RWPE2 (cell line): ENCODE measurements at regions not wholly inside any gene's neighbourhood (a gene's known extent, or its start where the extent isn't known, plus 50 kb on each side); places are given as distances from the start of the nearest gene placed in this dataset.

Source experiments
- ATAC-seq: fragments of 200-7000 bp; cut with Tn5 transposase; 3 replicates; pipeline ENCODE4 v1.9.1; 2021; ENCODE audit warnings: low read depth
- DNase-seq: peaks from one replicate; pipeline ENCODE4 v3.0.0-alpha.2; 2020; ENCODE audit warnings: low spot score
- H3K27ac ChIP-seq: fragments of 450-650 bp; 2 replicates; pipeline ENCODE4 v1.5.1; 2017; ENCODE audit warnings: mild to moderate bottlenecking; ENCODE audit not compliant: poor library complexity, severe bottlenecking
- H3K27me3 ChIP-seq: fragments of 250-450 bp; sonication (Bioruptor Pico); 2 replicates; pipeline ENCODE4 v1.5.1; 2021; ENCODE audit warnings: mild to moderate bottlenecking, moderate library complexity; ENCODE audit not compliant: insufficient read depth, poor library complexity, severe bottlenecking
- H3K36me3 ChIP-seq: fragments of 250-450 bp; sonication (Bioruptor Pico); 2 replicates; pipeline ENCODE4 v1.5.1; 2020; ENCODE audit warnings: low read depth, mild to moderate bottlenecking, moderate library complexity
- H3K4me1 ChIP-seq: fragments of 250-450 bp; sonication (Bioruptor Pico); 2 replicates; pipeline ENCODE4 v1.5.1; 2021; ENCODE audit warnings: mild to moderate bottlenecking, moderate library complexity; ENCODE audit not compliant: insufficient read depth, poor library complexity, severe bottlenecking
- H3K4me3 ChIP-seq: fragments of 250-450 bp; sonication (Bioruptor Pico); 2 replicates; pipeline ENCODE4 v1.5.1; 2021; ENCODE audit warnings: mild to moderate bottlenecking, moderate library complexity; ENCODE audit not compliant: severe bottlenecking
- H3K9me3 ChIP-seq: fragments of 250-450 bp; sonication (Bioruptor Pico); 2 replicates; pipeline ENCODE4 v1.5.1; 2021; ENCODE audit warnings: mild to moderate bottlenecking, moderate library complexity; ENCODE audit not compliant: severe bottlenecking
- CTCF ChIP-seq: fragments of 450-650 bp; IDR thresholded peaks from one replicate; pipeline ENCODE4 v1.5.1; 2017; ENCODE audit warnings: mild to moderate bottlenecking, moderate library complexity; ENCODE audit not compliant: poor library complexity, severe bottlenecking

GRCh38 chr18:27719680-27720079, 457.2 kb downstream of the CDH2 start:
- no peak for TF ChIP-seq CTCF
- DNase-seq (no peak), ATAC-seq (no peak)
- Histone ChIP-seq H3K27me3 (no peaks in the 10 kb centered on the region), H3K4me1 (no peaks in the 10 kb centered on the region), H3K36me3 (no peaks in the 10 kb centered on the region), H3K9me3 (no peaks in the 10 kb centered on the region), H3K27ac (no peak overlapping the region), H3K4me3 (no peak overlapping the region)

- ATAC-seq (no peak), DNase-seq (no peak)
- H3K36me3 ChIP-seq, result no peaks in the 10 kb centered on the region
- no peak for TF ChIP-seq CTCF
- H3K4me1 ChIP-seq, result no peaks in the 10 kb centered on the region
- H3K4me3 ChIP-seq, result no peak overlapping the region
- H3K27me3 ChIP-seq, result no peaks in the 10 kb centered on the region
- no peak overlapping the region for H3K27ac ChIP-seq
- H3K9me3 ChIP-seq, result no peaks in the 10 kb centered on the region
Observed at GRCh38 chr18:27717816-27718215, 459.1 kb downstream of the CDH2 start.

GRCh38 chr18:27717250-27717649, 459.7 kb downstream of the CDH2 start:
- Histone ChIP-seq H3K9me3 (no peaks in the 10 kb centered on the region), H3K27ac (no peak overlapping the region), H3K27me3 (no peaks in the 10 kb centered on the region), H3K36me3 (no peaks in the 10 kb centered on the region), H3K4me1 (no peaks in the 10 kb centered on the region), H3K4me3 (no peak overlapping the region)
- ATAC-seq, result no peak
- TF ChIP-seq CTCF, result no peak
- DNase-seq, result no peak

GRCh38 chr18:27715751-27716150, 461.2 kb downstream of the CDH2 start:
- no peak overlapping the region for H3K4me3 ChIP-seq
- no peak overlapping the region for H3K27ac ChIP-seq
- TF ChIP-seq CTCF, result no peak
- no peaks in the 10 kb centered on the region for H3K9me3 ChIP-seq
- ATAC-seq (no peak), DNase-seq (no peak)
- H3K36me3 ChIP-seq, result no peaks in the 10 kb centered on the region
- no peaks in the 10 kb centered on the region for H3K27me3 ChIP-seq
- no peaks in the 10 kb centered on the region for H3K4me1 ChIP-seq

- Histone ChIP-seq H3K27ac (no peak overlapping the region), H3K9me3 (no peaks in the 10 kb centered on the region), H3K4me1 (no peaks in the 10 kb centered on the region), H3K27me3 (no peaks in the 10 kb centered on the region), H3K36me3 (no peaks in the 10 kb centered on the region), H3K4me3 (no peak overlapping the region)
- TF ChIP-seq CTCF, result no peak
- no peak for ATAC-seq
- DNase-seq, result no peak
Observed at GRCh38 chr18:27713738-27714095, 463.2 kb downstream of the CDH2 start.
